Testis (tissue), 2 donors: ENCODE measurements at regions not wholly inside any gene's neighbourhood (a gene's known extent, or its start where the extent isn't known, plus 50 kb on each side); places are given as distances from the start of the nearest gene placed in this dataset.

Experiments used
- DNase-seq: peaks from one replicate; pipeline ENCODE4 v3.0.0-alpha.2; 2019
- H3K27ac ChIP-seq, 2 donors: fragments of 200-600 bp; sonication (generic); one replicate each; pipeline ENCODE4 v1.5.1; 2019
- H3K27me3 ChIP-seq: fragments of 200-600 bp; sonication (generic); one replicate; pipeline ENCODE4 v1.5.1; 2019
- H3K36me3 ChIP-seq: fragments of 200-600 bp; sonication (generic); one replicate; pipeline ENCODE4 v1.5.1; 2017; ENCODE audit warnings: low read depth; ENCODE audit errors: missing control alignments
- H3K4me1 ChIP-seq: fragments of 200-600 bp; sonication (generic); one replicate; pipeline ENCODE4 v1.5.1; 2019
- H3K4me3 ChIP-seq, 2 donors: fragments of 200-600 bp; sonication (generic); one replicate each; pipeline ENCODE4 v1.5.1; 2017 to 2019
- H3K9me3 ChIP-seq: fragments of 200-600 bp; sonication (generic); one replicate; pipeline ENCODE4 v1.5.1; 2017
- CTCF ChIP-seq, 3 experiments: fragments of 450-650 bp in 2 of 3; fragments of 200-600 bp in 1 of 3; sonication (generic) in 1 of 3; IDR thresholded peaks; one replicate each; pipeline ENCODE4 v1.5.1; 2016 to 2019; ENCODE audit warnings: antibody characterized with exemption in 3 of 3, mild to moderate bottlenecking in 2 of 3, moderate library complexity in 1 of 3
- POLR2A ChIP-seq: fragments of 450-650 bp; IDR thresholded peaks from one replicate; pipeline ENCODE4 v1.6.1; 2017; ENCODE audit warnings: antibody characterized with exemption, mild to moderate bottlenecking, moderate library complexity
- WGBS, 2 donors: methylation state at CpG; one replicate each; pipeline ENCODE4 v1.1.5; 2018; 5-methylcytosine and 5-hydroxymethylcytosine counted together
- intact Hi-C: fragments of 100-400 bp; cut with DNase I; formaldehyde crosslinking; loops from one replicate; pipeline ENCODE4 v1.15.1; 2023; ENCODE audit warnings: low total_unique reads

- no peak for DNase-seq
- Histone ChIP-seq H3K9me3 (no peaks in the 10 kb centered on the region), H3K4me3 (no peak overlapping the region), H3K27ac (no peak overlapping the region), H3K4me1 (no peaks in the 10 kb centered on the region), H3K27me3 (no peaks in the 10 kb centered on the region), H3K36me3 (no peaks in the 10 kb centered on the region)
- 85% methylated on average over 4 of the region's 4 CpGs for WGBS, 2 donors
- TF ChIP-seq CTCF (IDR thresholded peaks at IDR 0.05) (no peak), POLR2A (no peak)
- intact Hi-C loops, result no loop called here
Measured at GRCh38 chr7:69091521-69091920, 506.8 kb upstream of the AUTS2 start.

GRCh38 chr7:69095127-69095526, 503.1 kb upstream of the AUTS2 start:
- Histone ChIP-seq H3K27ac (no peak overlapping the region), H3K9me3 (no peaks in the 10 kb centered on the region), H3K4me3 (no peak overlapping the region), H3K27me3 (no peaks in the 10 kb centered on the region), H3K4me1 (no peaks in the 10 kb centered on the region), H3K36me3 (no peaks in the 10 kb centered on the region)
- WGBS, 2 donors, result 71 to 80% methylated on average over 2 of the region's 2 CpGs
- intact Hi-C loops, result no loop called here
- TF ChIP-seq CTCF (IDR thresholded peaks at IDR 0.05), result no peak
- TF ChIP-seq POLR2A, result no peak
- DNase-seq, result no peak

- intact Hi-C loops, result no loop called here
- no peak for DNase-seq
- WGBS, 2 donors, result 88 to 92% methylated on average over 4 of the region's 4 CpGs
Measured at GRCh38 chr7:69095649-69096048, 502.6 kb upstream of the AUTS2 start.

GRCh38 chr7:69104023-69104422, 494.3 kb upstream of the AUTS2 start:
- no peak for DNase-seq
- no peaks in the 10 kb centered on the region for H3K4me1 ChIP-seq
- H3K9me3 ChIP-seq, result no peaks in the 10 kb centered on the region
- H3K36me3 ChIP-seq, result no peaks in the 10 kb centered on the region
- H3K4me3 ChIP-seq, result no peak overlapping the region
- 44 to 54% methylated on average over 3 of the region's 3 CpGs for WGBS, 2 donors
- no peak overlapping the region for H3K27ac ChIP-seq
- intact Hi-C loops, result no loop called here
- TF ChIP-seq CTCF (IDR thresholded peaks at IDR 0.05), result no peak
- no peak for TF ChIP-seq POLR2A
- H3K27me3 ChIP-seq, result no peaks in the 10 kb centered on the region

More at GRCh38 chr7:69095649-69096048, 502.6 kb upstream of the AUTS2 start:
- no peak overlapping the region for H3K27ac ChIP-seq
- H3K4me1 ChIP-seq, result no peaks in the 10 kb centered on the region
- H3K9me3 ChIP-seq, result no peaks in the 10 kb centered on the region
- H3K4me3 ChIP-seq, result no peak overlapping the region
- H3K36me3 ChIP-seq, result no peaks in the 10 kb centered on the region
- TF ChIP-seq CTCF (IDR thresholded peaks at IDR 0.05), result no peak
- TF ChIP-seq POLR2A, result no peak
- H3K27me3 ChIP-seq, result no peaks in the 10 kb centered on the region

- intact Hi-C loops, result no loop called here
- H3K4me1 ChIP-seq, result no peaks in the 10 kb centered on the region
- no peaks in the 10 kb centered on the region for H3K9me3 ChIP-seq
- 77 to 88% methylated on average over 3 of the region's 3 CpGs for WGBS, 2 donors
- no peak overlapping the region for H3K27ac ChIP-seq
- no peaks in the 10 kb centered on the region for H3K36me3 ChIP-seq
- DNase-seq, result no peak
- H3K4me3 ChIP-seq, result no peak overlapping the region
- no peak for TF ChIP-seq CTCF (IDR thresholded peaks at IDR 0.05)
- TF ChIP-seq POLR2A, result no peak
- H3K27me3 ChIP-seq, result no peaks in the 10 kb centered on the region
Measured at GRCh38 chr7:69105092-69105491, 493.2 kb upstream of the AUTS2 start.
